Activated T-helper 2 cell treated with anti-CD3 and anti-CD28 coated beads, Interferon-gamma antibody, Interleukin-2, Interleukin-4, amounts not matched to agents 10 μg/mL and 5 μg/mL and 100 μg/mL, durations not matched to agents 14 hours and 24 hours and 36 hours (primary cell): ENCODE measurements at regions not wholly inside any gene's neighbourhood (a gene's known extent, or its start where the extent isn't known, plus 50 kb on each side); places are given as distances from the start of the nearest gene placed in this dataset.
"Not testable (repeated sequence)": the region's sequence is repeated elsewhere in the genome, so short reads cannot be mapped to it uniquely, and the experiment has no call there.

Experiments
- DNase-seq: peaks from one replicate; pipeline ENCODE4 v3.0.0; 2021; ENCODE audit warnings: low spot score
- H3K27ac Mint-ChIP-seq: one replicate; pipeline ENCODE4 v1.8.0; 2021; ENCODE audit warnings: mixed read lengths
- H3K27me3 Mint-ChIP-seq: one replicate; pipeline ENCODE4 v1.8.0; 2021; ENCODE audit warnings: low read depth, mixed read lengths
- H3K36me3 Mint-ChIP-seq: one replicate; pipeline ENCODE4 v1.8.0; 2021; ENCODE audit warnings: low read depth, mixed read lengths
- H3K4me1 Mint-ChIP-seq: one replicate; pipeline ENCODE4 v1.8.0; 2021; ENCODE audit warnings: low read depth, mixed read lengths
- H3K4me3 Mint-ChIP-seq: one replicate; pipeline ENCODE4 v1.8.0; 2021; ENCODE audit warnings: low read depth, mild to moderate bottlenecking, moderate library complexity, mixed read lengths
- H3K9me3 Mint-ChIP-seq: one replicate; pipeline ENCODE4 v1.8.0; 2021; ENCODE audit warnings: mixed read lengths
- intact Hi-C: fragments of 100-400 bp; cut with micrococcal nuclease; formaldehyde crosslinking; loops from one replicate; pipeline ENCODE4 v1.15.1; 2023

- Mint-ChIP-seq H3K4me3 (no peak overlapping the region), H3K36me3 (no peaks in the 10 kb centered on the region), H3K27me3 (peaks cover 15% of the 10 kb centered on the region), H3K4me1 (no peaks in the 10 kb centered on the region), H3K27ac (no peak overlapping the region), H3K9me3 (no peaks in the 10 kb centered on the region)
- DNase-seq, result no peak
- intact Hi-C loops, result no loop called here
Measured at GRCh38 chr10:45091968-45092367, 91.2 kb downstream of the ZNF22 start.

GRCh38 chr10:45093945-45094344 is 93.2 kb downstream of the ZNF22 start:
- H3K4me1 Mint-ChIP-seq, result no peaks in the 10 kb centered on the region
- no peaks in the 10 kb centered on the region for H3K36me3 Mint-ChIP-seq
- intact Hi-C loops, result no loop called here
- no peaks in the 10 kb centered on the region for H3K9me3 Mint-ChIP-seq
- peaks cover 15% of the 10 kb centered on the region for H3K27me3 Mint-ChIP-seq
- no peak overlapping the region for H3K4me3 Mint-ChIP-seq
- H3K27ac Mint-ChIP-seq, result no peak overlapping the region
- DNase-seq, result no peak

- Mint-ChIP-seq H3K27ac (no peak overlapping the region), H3K9me3 (no peaks in the 10 kb centered on the region), H3K4me3 (no peak overlapping the region), H3K36me3 (no peaks in the 10 kb centered on the region), H3K4me1 (no peaks in the 10 kb centered on the region), H3K27me3 (peaks cover 14% of the 10 kb centered on the region)
- DNase-seq, result no peak
- intact Hi-C loops, result no loop called here
Measured at GRCh38 chr10:45095286-45095685, 94.6 kb downstream of the ZNF22 start.

- no peaks in the 10 kb centered on the region for H3K9me3 Mint-ChIP-seq
- H3K4me1 Mint-ChIP-seq, result no peaks in the 10 kb centered on the region
- H3K36me3 Mint-ChIP-seq, result no peaks in the 10 kb centered on the region
- DNase-seq, result no peak
- H3K27ac Mint-ChIP-seq, result no peak overlapping the region
- no peak overlapping the region for H3K4me3 Mint-ChIP-seq
- intact Hi-C loops, result no loop called here
- peaks cover 6% of the 10 kb centered on the region for H3K27me3 Mint-ChIP-seq
Measured at GRCh38 chr10:45096001-45096400, 95.3 kb downstream of the ZNF22 start.

- Mint-ChIP-seq H3K27ac (no peak overlapping the region), H3K36me3 (no peaks in the 10 kb centered on the region), H3K9me3 (no peaks in the 10 kb centered on the region), H3K27me3 (peaks cover 4% of the 10 kb centered on the region), H3K4me1 (no peaks in the 10 kb centered on the region), H3K4me3 (no peak overlapping the region)
- intact Hi-C loops, result no loop called here
- DNase-seq, result no peak
Measured at GRCh38 chr10:45100429-45100828, 99.7 kb downstream of the ZNF22 start.

GRCh38 chr10:45104674-45105073 is 104.0 kb downstream of the ZNF22 start:
- Mint-ChIP-seq H3K9me3 (no peaks in the 10 kb centered on the region), H3K27me3 (peaks cover 9% of the 10 kb centered on the region), H3K4me3 (no peak overlapping the region), H3K36me3 (no peaks in the 10 kb centered on the region), H3K27ac (no peak overlapping the region), H3K4me1 (no peaks in the 10 kb centered on the region)
- intact Hi-C loops, result no loop called here
- no peak for DNase-seq

- H3K9me3 Mint-ChIP-seq, H3K4me3 Mint-ChIP-seq, H3K27me3 Mint-ChIP-seq, H3K4me1 Mint-ChIP-seq, DNase-seq, intact Hi-C loops, H3K27ac Mint-ChIP-seq, H3K36me3 Mint-ChIP-seq: not testable (repeated sequence)
Measured at GRCh38 chr10:45105309-45105708, 104.6 kb downstream of the ZNF22 start.

GRCh38 chr10:45106236-45106856 is 105.6 kb downstream of the ZNF22 start:
- Mint-ChIP-seq H3K36me3 (no peaks in the 10 kb centered on the region), H3K27me3 (peaks cover 9% of the 10 kb centered on the region), H3K27ac (no peak overlapping the region), H3K4me3 (no peak overlapping the region), H3K9me3 (no peaks in the 10 kb centered on the region), H3K4me1 (no peaks in the 10 kb centered on the region)
- intact Hi-C loops, result no loop called here
- no peak for DNase-seq

GRCh38 chr10:45111509-45111908 is 110.8 kb downstream of the ZNF22 start:
- intact Hi-C loops, result no loop called here
- no peaks in the 10 kb centered on the region for H3K4me1 Mint-ChIP-seq
- no peak overlapping the region for H3K27ac Mint-ChIP-seq
- H3K27me3 Mint-ChIP-seq, result no peaks in the 10 kb centered on the region
- H3K36me3 Mint-ChIP-seq, result no peaks in the 10 kb centered on the region
- H3K9me3 Mint-ChIP-seq, result no peaks in the 10 kb centered on the region
- no peak for DNase-seq
- no peak overlapping the region for H3K4me3 Mint-ChIP-seq

GRCh38 chr10:45117940-45118339 is 117.2 kb downstream of the ZNF22 start:
- intact Hi-C loops, H3K27ac Mint-ChIP-seq, DNase-seq, H3K4me3 Mint-ChIP-seq, H3K4me1 Mint-ChIP-seq, H3K36me3 Mint-ChIP-seq, H3K9me3 Mint-ChIP-seq, H3K27me3 Mint-ChIP-seq: not testable (repeated sequence)

- Mint-ChIP-seq H3K4me3 (no peak overlapping the region), H3K36me3 (no peaks in the 10 kb centered on the region), H3K27me3 (no peaks in the 10 kb centered on the region), H3K27ac (no peak overlapping the region), H3K9me3 (no peaks in the 10 kb centered on the region), H3K4me1 (no peaks in the 10 kb centered on the region)
- no peak for DNase-seq
- intact Hi-C loops, result no loop called here
Measured at GRCh38 chr10:45118929-45119328, 118.2 kb downstream of the ZNF22 start.

GRCh38 chr10:45122180-45122860 is 121.6 kb downstream of the ZNF22 start:
- H3K9me3 Mint-ChIP-seq, DNase-seq, H3K27ac Mint-ChIP-seq, H3K4me3 Mint-ChIP-seq, H3K4me1 Mint-ChIP-seq, H3K36me3 Mint-ChIP-seq, intact Hi-C loops, H3K27me3 Mint-ChIP-seq: not testable (repeated sequence)

GRCh38 chr10:45135443-45136198 is 134.9 kb downstream of the ZNF22 start:
- Mint-ChIP-seq H3K4me1 (no peaks in the 10 kb centered on the region), H3K4me3 (no peak overlapping the region), H3K9me3 (no peaks in the 10 kb centered on the region), H3K36me3 (no peaks in the 10 kb centered on the region), H3K27ac (no peak overlapping the region), H3K27me3 (peaks cover 4% of the 10 kb centered on the region)
- intact Hi-C loops, result no loop called here
- DNase-seq, result no peak
